GM18502 (cell line): ENCODE measurements at regions not wholly inside any gene's neighbourhood (a gene's known extent, or its start where the extent isn't known, plus 50 kb on each side); places are given as distances from the start of the nearest gene placed in this dataset.
A peak's percentile ranks its signal among the peaks of the same experiment; 100 is the strongest.

Experiments
- ATAC-seq: cut with Tn5 transposase; IDR thresholded peaks from one replicate; pipeline ENCODE4 v1.9.1; 2021; ENCODE audit warnings: mild to moderate bottlenecking; ENCODE audit not compliant: unreplicated experiment, poor library complexity

DNA sequence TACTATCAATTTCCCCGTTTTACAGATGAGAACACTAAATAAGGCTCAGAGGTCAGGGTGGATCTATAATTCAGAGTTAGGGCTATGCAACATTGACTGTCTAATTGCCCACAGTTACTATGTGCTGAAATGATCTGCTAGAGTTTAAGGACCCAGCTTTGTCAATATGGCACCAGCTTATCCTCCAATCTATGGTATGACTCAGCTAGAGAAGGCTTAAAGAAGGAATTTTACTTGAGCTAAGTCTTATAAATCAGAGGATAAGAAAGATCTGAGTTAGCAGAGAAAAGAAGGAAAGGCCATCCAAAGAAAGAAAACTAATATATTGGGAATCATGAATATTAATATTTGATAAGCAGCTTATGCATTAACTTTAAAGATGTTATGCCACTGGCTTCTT is 78.1 kb downstream of the ASB9 start:
- ATAC-seq, result no peak

GRCh38 chrX:15188039-15188438 is 81.8 kb downstream of the ASB9 start:
- ATAC-seq, result no peak

- ATAC-seq, result no peak
These were observed 92.6 kb downstream of the ASB9 start for GRCh38 chrX:15177316-15177715.

- no peak for ATAC-seq
These were observed 96.5 kb downstream of the ASB9 start for GRCh38 chrX:15173411-15173810.

DNA sequence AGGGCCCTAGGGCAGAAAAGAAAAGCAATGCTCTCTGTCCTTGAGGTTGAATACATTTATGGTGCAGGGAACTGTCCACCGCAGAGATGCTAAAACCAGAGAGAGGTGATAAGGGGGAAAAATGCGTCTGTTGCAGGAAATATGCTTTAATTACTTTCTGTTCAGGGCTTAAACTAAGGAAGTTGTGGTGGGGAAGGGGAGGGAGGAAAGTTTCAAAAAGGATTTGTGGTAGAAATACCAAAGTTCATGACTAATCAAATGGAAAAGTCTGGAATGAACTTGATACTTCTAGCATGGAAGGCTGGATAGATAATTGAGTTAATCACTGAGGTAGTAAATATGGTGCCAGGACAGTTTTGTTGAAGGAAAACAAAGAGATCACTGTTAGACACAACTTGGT is 99.0 kb downstream of the ASB9 start:
- no peak for ATAC-seq

GRCh38 chrX:15167826-15168225 is 102.1 kb downstream of the ASB9 start:
- ATAC-seq, result no peak

- ATAC-seq, result no peak
These were observed 104.1 kb downstream of the ASB9 start for GRCh38 chrX:15165832-15166231.

DNA sequence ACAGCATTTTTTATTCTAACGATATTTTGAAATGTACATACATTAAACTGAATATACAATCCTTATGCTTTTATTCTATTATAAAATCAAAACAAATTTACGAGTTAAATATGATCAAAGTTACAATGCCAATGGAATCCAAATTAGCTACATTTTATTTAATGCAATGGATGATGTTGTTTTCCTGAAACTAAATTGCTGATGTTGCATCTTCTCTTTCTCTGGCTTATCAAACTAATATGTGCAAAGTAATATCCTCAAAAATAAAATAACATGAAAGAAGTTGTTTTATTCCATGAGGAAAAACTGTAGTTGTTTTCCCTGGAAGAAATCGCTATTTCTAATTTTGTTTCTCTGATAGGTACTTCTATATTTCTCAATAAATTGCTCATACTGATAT is 106.8 kb downstream of the ASB9 start:
- ATAC-seq, result no peak

- ATAC-seq, result no peak
These were observed 109.3 kb downstream of the ASB9 start for GRCh38 chrX:15160558-15161095.

- ATAC-seq, result peak; percentile 78
These were observed 111.0 kb downstream of the ASB9 start for GRCh38 chrX:15158736-15159406.

- peak; percentile 6 for ATAC-seq
These were observed 111.5 kb downstream of the ASB9 start for GRCh38 chrX:15158350-15158735.

GRCh38 chrX:15157624-15158023 is 112.3 kb downstream of the ASB9 start:
- no peak for ATAC-seq

DNA sequence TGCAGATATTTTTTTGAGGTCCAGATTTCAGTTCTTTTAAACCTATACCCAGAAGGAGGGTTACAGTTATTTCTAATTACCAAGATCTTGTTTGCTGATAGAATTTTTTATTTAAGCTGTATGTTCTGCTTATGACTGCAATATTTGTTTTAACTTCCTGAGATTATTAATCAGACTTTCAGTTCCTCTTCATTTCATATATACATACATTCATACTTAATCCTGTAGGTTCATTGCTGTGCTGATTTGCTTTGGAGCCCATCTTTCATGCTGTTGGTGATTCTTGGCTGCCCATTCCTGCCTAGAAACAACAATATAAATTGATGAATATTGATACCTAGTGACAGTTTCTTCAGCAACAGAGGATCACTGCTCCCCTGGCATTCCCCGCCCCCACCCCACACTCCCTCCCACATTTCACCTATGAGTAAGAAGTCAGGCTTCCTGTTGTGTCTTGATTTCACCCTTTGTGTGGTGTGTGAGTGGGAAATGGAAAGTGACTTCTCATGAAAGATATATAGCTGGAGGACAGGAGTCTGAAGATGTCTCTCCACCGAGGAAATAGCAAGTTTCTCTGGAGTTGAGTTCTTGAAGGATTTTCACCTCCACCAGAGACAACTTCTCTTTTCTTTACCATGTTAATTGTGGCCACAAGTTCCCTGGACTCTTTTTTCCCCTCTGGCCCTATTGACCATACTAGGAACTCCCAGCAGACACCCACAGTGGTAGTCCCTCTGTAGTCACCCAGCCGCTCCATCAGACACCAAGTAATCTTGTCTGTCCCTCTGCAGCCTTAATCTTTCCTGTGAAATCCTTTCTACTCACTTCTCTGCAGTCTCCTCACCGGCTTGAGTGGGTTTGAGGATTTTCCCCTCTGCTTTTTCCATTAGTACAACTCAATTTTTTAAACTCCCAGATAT is 118.4 kb downstream of the ASB9 start:
- ATAC-seq, result peak; percentile 82

- no peak for ATAC-seq
These were observed 119.3 kb downstream of the ASB9 start for GRCh38 chrX:15150586-15150985.

- ATAC-seq, result no peak
These were observed 123.4 kb downstream of the ASB9 start for GRCh38 chrX:15146515-15146914.

- no peak for ATAC-seq
These were observed 126.1 kb downstream of the ASB9 start for GRCh38 chrX:15143825-15144121.

DNA sequence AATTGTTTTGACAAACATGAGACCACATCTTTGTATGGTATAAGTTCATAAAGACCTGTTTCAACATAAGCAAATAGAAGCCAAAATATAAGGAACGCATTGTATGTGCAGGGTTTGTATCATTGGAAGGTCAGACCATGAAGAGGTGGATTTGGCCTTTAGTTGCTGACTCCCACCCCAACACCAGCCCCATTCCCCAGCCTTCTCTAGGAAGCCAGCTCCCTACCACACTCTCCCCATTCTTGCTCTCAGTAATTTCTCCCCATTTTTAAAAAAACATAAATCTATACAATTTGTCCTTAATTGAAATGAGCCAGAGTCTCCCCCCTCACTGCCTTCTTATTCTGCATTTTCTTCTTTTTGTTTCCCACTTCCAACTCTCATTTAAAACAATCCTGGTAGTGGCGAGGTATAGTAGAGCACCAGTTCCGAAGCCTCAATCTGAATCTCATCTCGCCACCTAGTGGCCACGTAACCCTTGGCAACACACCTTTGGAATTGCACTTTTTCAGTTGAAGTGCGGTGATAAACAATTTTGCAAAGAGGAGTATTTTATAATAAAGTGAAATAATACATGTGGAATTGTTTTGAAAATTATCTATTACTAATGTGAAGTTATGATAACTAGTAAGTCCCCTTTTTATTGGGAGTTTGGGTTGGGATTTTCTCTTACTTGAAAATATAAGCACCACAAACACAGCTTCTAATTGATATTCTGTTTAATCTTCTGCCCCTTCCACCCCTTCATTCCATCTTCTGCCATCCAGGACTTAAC is 126.6 kb downstream of the ASB9 start:
- ATAC-seq, result peak; percentile 84

- no peak for ATAC-seq
These were observed 127.7 kb downstream of the ASB9 start for GRCh38 chrX:15142084-15142715.

DNA sequence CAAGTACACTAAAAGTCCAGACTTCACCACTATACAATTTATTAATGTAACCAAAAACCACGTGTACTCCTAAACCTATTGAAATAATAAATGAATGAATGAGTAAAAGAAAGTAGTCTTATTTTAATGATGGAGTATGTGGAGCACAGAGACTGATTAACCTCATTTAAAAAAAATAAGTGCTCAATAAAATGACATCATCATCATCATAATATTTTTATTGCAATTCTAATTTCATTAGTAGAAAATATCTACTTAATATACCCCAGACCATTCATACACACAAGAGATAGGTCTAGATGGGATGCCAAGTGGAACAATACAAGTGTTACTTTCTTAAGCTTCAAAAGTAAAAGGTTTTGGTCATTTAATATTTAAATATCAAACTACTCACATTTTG is 133.1 kb downstream of the ASB9 start:
- ATAC-seq, result no peak

- no peak for ATAC-seq
These were observed 140.5 kb downstream of the ASB9 start for GRCh38 chrX:15129412-15129811.
